HG03439 (cell line): ENCODE measurements at regions not wholly inside any gene's neighbourhood (a gene's known extent, or its start where the extent isn't known, plus 50 kb on each side); places are given as distances from the start of the nearest gene placed in this dataset.

Source experiments
- ATAC-seq: cut with Tn5 transposase; IDR thresholded peaks from one replicate; pipeline ENCODE4 v1.9.1; 2021; ENCODE audit warnings: mild to moderate bottlenecking, moderate library complexity; ENCODE audit not compliant: unreplicated experiment

- no peak for ATAC-seq
Measured at GRCh38 chr5:74112372-74113195, 486.6 kb downstream of the ARHGEF28 start.

DNA sequence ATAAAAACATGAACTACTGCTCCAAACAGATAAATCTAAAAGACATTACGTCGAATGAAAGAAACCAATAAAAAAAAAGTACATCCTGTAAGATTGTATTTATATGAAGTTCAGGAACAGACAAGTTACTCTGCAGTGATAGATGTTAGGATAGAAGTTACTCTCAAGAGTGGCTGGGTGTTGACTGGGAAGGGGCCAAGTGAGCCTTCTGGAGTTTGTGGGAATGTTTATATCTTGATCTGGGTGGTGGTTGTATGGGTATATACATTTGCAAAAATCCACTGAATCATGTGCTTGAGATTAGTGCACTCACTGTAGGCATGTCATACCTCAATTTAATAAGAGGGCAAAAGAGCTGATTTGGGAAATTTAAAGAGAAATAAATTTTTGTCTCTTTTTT lies 485.8 kb downstream of the ARHGEF28 start:
- no peak for ATAC-seq

DNA sequence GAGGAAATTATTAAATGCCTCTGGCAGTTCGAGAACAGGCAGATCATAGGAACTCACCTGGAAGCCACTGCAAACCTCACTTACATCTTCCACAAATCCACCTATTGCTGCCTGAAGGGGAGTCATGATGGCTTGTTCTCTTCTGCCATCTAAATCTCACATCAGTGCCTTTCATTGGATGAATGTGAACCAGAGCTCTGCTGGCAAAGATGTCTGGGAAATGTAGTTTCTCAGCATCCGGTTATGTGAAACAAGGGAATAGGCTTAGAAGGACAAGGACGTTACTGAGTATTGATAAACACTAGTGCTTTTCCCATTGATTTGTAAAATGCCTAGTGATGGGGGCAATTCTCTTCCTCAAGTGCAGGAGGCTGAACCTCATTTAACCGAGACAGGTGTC lies 483.3 kb downstream of the ARHGEF28 start:
- ATAC-seq, result no peak

DNA sequence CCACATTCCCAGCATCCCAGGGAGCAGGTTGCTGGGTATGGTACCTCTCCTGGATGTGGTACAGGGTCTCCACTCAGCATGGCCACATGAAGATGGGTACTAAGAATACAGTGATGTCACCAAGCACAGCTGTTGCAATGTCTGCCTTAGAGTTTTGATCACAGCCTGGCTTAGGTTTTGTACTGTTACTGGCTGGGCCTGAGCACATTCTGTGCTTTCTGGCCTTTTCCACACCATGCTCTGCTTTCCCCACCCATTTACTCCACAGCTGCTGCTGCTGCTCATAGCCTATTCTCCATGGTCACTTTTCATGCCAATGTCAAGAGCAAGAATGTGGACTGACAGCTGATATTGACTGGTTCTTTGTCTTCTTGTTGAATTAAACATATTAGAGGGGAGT lies 481.9 kb downstream of the ARHGEF28 start:
- no peak for ATAC-seq

DNA sequence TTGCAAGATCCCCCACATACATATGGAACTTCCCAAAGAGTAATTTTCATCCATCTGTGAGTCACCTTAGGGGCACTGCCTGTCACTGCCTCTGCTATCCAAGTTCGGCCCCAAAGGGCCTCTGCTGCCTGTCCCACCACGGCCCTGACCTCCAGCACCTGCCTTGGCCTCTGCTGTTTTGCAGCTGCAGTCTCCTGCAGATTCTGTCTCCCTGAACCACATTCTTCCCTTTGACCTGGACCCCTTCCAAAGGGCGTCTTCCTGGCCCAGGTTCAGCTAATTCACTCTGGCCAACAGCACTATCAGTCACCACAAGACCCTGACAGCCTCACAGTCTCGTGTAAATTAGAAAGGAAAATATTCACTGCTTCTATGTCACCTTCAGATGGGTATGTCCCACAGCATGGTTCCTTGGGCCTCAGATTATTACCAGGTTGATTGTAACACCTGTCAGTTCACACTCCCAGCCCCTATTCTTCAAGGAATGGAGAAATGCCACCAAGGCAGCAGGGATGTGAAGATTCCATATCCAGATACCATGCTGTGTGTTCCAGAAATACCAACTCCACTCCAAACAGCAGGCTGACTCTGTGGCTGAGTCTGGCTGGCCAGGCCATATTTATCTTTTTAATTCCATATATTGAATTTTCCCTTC lies 479.3 kb downstream of the ARHGEF28 start:
- ATAC-seq, result no peak

DNA sequence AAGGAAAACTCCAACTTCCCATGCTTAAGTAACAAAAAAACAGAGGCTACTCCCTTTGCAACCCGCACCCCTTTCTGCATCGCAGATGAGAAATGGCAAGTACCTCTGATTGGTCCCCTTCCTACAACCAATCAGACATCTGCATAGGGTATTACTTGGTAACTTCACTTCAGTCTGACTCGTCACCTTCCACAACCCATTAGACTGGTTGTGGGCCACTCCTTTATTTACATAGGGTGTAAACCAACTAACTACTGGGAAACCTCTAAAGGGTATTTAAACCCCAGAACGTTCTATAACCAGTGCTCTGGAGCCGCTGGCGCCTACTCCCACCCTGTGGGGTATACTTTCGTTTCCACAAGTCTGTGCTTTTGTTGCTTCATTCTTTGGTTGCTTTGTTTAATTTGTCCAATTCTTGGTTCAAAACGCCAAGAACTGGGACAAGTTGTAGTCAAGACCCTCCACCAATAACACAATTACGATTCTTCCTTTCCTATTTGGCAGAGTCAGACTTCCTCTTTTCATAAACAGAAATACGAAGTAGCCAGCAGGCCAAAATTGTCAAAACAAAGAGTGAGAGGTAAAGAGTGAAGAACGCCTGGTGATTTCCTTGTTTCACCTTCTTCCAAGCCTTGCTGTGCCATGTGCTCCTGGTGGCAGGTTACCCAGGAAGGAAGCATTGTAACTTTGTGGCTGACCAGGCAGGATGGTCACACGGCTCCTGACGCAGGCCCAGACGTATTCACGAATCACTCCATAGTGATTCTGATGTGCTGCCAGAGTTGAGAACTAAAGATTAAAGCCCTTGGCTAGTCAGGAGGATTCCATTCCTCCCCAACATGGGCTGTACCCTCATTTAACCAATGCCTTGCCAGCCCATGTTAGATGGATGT lies 477.4 kb downstream of the ARHGEF28 start:
- no peak for ATAC-seq

DNA sequence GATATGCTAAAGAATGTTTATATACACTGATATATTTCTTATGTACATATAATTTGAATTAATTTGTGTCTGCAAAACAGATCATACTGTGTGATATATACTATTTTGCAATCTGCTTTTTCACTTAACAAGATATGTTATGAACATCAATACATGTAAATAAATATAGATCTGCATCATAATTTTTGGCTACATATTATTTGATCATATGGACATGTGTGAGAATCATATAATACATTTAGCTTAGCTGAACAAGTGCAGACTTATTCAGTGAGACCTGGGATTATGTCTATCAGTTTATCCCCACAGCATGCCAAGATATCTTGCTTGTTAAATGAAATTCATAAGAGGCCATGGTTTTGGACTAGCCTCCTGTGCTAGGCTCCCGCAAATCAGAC lies 474.3 kb downstream of the ARHGEF28 start:
- no peak for ATAC-seq

DNA sequence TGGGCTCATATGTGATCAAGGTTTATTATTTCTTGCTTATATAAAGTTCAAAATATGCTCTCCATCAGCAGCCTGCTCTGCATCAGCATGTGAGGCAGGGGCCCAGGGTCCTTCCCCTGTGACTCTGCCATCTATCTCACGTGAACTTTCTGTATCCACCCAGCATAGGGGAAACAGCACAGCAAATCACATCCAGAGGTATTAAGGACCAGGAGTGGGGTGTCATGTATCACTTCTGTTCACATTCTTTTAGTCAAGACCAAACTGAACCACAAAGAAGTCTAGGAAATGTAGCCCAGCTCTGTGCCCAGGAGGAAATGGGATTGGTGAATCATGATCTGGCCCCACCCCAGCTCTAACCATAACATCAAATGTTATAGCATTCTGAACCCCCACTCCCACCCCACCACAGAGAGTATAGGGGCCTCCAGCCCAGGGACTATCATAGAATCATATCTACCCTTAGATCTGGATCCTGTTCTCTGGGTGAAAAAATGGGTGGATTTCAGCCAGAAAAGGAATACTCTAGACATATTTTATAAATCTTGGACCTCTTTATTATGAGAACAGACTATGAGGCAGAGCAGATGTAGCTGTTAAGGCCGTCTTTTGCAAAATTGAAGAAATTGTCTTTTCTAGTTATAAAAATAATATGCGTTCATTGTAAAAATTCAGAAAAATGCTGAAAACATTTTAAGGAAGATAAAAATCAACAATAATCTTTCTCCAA lies 473.7 kb downstream of the ARHGEF28 start:
- no peak for ATAC-seq

DNA sequence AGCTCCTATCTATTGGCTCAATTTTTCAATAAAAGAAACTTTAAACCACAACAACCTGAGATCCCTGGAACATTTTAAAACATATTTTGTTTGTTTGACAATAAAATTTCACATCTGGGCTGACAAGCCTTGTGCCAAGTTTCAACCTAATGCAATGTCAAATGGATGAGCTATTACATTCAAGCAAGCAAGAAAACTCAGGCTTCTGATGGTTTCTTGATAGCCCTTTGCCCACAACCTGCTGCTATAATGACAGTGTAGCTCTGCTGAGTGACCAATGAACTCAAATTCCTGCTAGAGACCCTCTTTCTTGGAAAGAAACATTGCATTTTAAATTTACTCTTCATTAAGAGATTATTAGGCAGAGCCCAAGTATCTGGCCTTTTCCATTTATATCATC lies 472.9 kb downstream of the ARHGEF28 start:
- no peak for ATAC-seq

DNA sequence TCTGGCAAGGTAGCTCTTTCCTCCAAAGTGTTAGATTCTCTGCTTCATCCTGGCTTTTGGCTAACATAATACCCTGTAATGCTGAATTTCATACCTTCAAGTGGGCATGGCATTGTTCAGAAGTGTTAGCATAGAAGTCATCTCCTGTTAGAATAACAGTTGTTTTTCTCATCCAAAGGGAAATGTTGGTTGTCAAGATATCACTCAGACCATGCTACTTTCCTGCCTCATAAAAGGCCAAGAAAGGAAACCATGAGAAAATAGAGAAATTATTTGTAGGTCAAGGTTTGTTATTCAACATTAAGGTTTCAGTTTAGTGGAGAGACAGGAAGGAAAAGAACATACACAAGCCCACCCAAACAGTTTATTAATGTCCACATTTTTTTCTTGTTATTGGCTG lies 472.5 kb downstream of the ARHGEF28 start:
- ATAC-seq, result no peak

- no peak for ATAC-seq
Measured at GRCh38 chr5:74096325-74096724, 470.3 kb downstream of the ARHGEF28 start.

GRCh38 chr5:74095871-74096270 lies 469.9 kb downstream of the ARHGEF28 start:
- ATAC-seq, result no peak

- ATAC-seq, result no peak
Measured at GRCh38 chr5:74094782-74095108, 468.7 kb downstream of the ARHGEF28 start.

DNA sequence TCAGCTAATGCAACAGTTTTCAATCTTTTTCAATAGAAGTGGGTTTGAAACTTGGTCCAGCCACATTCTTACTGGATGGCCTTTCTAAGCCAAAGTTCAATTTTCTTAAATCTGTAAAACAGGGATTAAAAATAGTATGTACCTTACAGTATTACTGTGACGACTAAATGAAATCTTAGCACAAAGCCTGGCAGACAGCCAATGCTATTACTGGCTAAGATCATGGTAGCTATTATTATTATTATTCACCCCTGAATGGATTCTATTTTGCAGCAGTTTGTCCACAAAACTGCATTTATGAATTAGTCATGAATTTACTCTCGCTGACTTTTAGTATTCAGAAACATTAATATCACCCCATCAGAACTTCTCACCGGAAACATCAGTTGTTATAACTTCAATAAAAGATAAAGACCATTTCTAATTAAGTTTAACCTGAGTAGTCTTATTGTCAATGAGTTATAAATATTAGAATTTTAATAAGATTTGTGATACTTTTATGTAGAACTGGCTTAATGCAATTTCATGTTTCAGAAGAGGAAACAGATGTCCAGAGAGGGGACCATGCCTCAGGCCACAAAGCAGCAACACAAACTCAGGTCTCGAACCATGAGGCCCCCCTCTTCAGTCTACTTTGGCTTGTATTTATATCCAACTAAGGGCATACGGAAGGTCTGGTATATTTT lies 468.2 kb downstream of the ARHGEF28 start:
- no peak for ATAC-seq

DNA sequence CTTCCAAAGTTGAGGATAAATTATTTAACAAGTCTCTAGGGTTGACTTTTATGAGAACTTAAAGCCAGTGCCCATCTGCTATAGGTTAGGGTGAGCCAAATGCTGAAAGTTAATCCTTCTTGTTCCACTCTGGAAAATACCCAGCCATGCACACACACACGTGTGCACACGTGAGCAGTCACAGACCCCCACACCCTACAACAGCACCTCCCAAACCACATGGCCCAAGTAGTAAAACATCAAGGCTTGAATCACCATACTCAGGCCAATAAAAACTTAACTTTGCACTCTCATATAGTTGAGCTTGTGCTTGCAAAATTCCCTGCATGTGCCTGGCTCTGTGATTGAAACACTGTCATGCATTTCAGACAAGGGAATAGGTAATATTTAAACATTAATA lies 467.6 kb downstream of the ARHGEF28 start:
- ATAC-seq, result no peak

GRCh38 chr5:74092766-74093165 lies 466.8 kb downstream of the ARHGEF28 start:
- no peak for ATAC-seq

DNA sequence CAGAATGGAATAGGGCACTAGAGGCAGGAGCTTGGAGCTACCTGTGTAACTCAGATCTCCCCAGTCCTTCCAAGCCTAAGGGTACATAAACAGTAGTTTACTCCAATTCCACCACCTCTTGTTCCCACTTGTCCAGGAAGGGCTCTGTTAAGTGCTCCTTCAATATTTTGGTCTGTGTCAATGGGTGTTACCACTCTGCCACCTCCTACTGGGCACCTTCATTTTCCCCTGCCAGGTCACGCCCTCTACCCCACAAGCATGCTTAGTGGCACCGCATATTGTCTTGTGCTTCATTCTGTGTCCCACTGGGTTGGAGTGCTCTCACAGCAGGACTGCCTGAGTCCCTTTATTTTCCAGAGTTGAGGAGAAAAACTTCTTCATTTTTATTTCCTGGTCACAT lies 459.8 kb downstream of the ARHGEF28 start:
- no peak for ATAC-seq

DNA sequence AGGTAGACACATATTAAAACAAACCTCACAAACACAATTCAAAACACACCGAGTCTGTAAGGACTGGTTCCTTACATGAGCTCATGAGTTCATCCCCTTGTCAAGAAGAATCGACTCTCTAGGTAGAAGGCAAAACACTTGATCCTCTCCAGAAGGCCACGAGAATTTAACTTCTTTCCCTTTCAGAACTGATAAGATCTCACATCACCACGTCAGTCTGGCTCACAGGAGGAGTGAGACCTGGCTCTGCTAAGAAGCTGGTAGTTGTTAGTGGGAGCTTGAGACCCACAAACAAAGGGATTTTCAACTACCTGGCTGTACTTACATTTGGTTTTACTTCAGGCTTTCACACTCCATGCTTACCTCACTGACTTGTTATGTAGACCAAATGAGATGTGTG lies 459.2 kb downstream of the ARHGEF28 start:
- no peak for ATAC-seq

DNA sequence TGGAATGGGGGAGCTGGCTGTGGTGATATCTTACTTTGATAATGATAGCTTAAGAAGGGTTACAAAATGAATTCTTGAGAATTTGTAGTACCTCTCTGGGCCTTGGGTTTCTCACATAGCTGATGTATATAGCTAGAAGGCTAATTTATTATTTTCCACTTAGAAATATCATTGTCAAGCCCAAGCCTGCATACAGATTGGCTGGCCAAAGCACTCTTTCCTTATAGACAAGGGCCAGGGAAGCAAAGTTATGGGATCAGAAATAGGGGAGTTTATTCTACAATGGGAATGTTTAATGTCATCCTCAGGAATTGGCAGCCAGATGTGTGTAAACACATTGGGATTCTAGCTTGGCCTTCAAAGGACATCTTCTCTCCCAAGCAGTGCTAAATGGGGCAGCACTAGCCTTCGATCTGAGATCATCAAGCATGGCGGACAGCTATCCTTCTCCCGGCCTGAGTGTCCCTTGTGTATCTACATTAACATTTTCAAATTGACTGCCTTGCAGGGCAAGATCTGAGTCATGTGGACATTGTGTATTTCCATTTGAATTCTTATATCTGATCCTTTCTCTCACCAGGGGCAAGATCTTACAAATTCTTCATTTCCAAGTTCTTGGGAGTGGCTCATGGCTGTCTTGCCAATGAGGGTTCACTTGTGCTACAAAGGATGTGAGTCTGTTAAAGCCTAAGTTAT lies 457.2 kb downstream of the ARHGEF28 start:
- no peak for ATAC-seq

GRCh38 chr5:74082512-74083055 lies 456.6 kb downstream of the ARHGEF28 start:
- ATAC-seq, result no peak
